H54 (cell line): ENCODE measurements at regions not wholly inside any gene's neighbourhood (a gene's known extent, or its start where the extent isn't known, plus 50 kb on each side); places are given as distances from the start of the nearest gene placed in this dataset.

Experiments used
- DNase-seq: peaks from one replicate; pipeline ENCODE4 v3.0.0; 2011; ENCODE audit warnings: low spot score, mixed read lengths; ENCODE audit not compliant: insufficient read length
- FAIRE-seq: peaks from 3 replicates; lab custom pipeline; 2011; peaks lifted over from hg19 to GRCh38; lab: Jason Lieb, UNC
- POLR2A ChIP-seq: IDR thresholded peaks from 2 replicates; pipeline ENCODE4 v1.6.1; 2011; ENCODE audit warnings: low read depth, mild to moderate bottlenecking, low read length

GRCh38 chr13:33578786-33579185 lies 239.2 kb upstream of the RFC3 start:
- DNase-seq = no peak
- no peak for TF ChIP-seq POLR2A
- no peak for FAIRE-seq

- no peak for DNase-seq
- no peak for TF ChIP-seq POLR2A
- FAIRE-seq = no peak
Measured at GRCh38 chr13:33582121-33582520, 235.8 kb upstream of the RFC3 start.

- FAIRE-seq = no peak
- TF ChIP-seq POLR2A = no peak
- DNase-seq = no peak
Measured at GRCh38 chr13:33583398-33583797, 234.6 kb upstream of the RFC3 start.

- no peak for TF ChIP-seq POLR2A
- DNase-seq (no peak), FAIRE-seq (no peak)
Measured at GRCh38 chr13:33590936-33591335, 227.0 kb upstream of the RFC3 start.

- FAIRE-seq (no peak), DNase-seq (no peak)
- TF ChIP-seq POLR2A = no peak
Measured at GRCh38 chr13:33606692-33607091, 211.3 kb upstream of the RFC3 start.

- peak; percentile 16; the same call in 1 of the 2 replicates for TF ChIP-seq POLR2A
- DNase-seq (no peak), FAIRE-seq (no peak)
Measured at GRCh38 chr13:33610438-33611120, 207.4 kb upstream of the RFC3 start.

GRCh38 chr13:33611121-33611805 lies 206.7 kb upstream of the RFC3 start:
- no peak for TF ChIP-seq POLR2A
- FAIRE-seq = no peak
- DNase-seq = no peak

GRCh38 chr13:33612641-33613638 lies 205.0 kb upstream of the RFC3 start:
- FAIRE-seq (no peak), DNase-seq (no peak)
- TF ChIP-seq POLR2A = no peak

- DNase-seq = no peak
- FAIRE-seq = no peak
- TF ChIP-seq POLR2A = no peak
Measured at GRCh38 chr13:33615436-33615835, 202.5 kb upstream of the RFC3 start.

GRCh38 chr13:33616130-33616529 lies 201.8 kb upstream of the RFC3 start:
- no peak for DNase-seq
- TF ChIP-seq POLR2A = no peak
- no peak for FAIRE-seq

- TF ChIP-seq POLR2A = no peak
- DNase-seq (no peak), FAIRE-seq (no peak)
Measured at GRCh38 chr13:33617055-33617454, 200.9 kb upstream of the RFC3 start.

- no peak for TF ChIP-seq POLR2A
- DNase-seq (no peak), FAIRE-seq (no peak)
Measured at GRCh38 chr13:33624253-33624652, 193.7 kb upstream of the RFC3 start.

GRCh38 chr13:33624740-33625139 lies 193.2 kb upstream of the RFC3 start:
- no peak for FAIRE-seq
- no peak for DNase-seq
- no peak for TF ChIP-seq POLR2A

GRCh38 chr13:33626407-33626806 lies 191.5 kb upstream of the RFC3 start:
- FAIRE-seq (no peak), DNase-seq (no peak)
- no peak for TF ChIP-seq POLR2A
